HepG2 (cell line): ENCODE measurements at regions not wholly inside any gene's neighbourhood (a gene's known extent, or its start where the extent isn't known, plus 50 kb on each side); places are given as distances from the start of the nearest gene placed in this dataset.

Source experiments
- ATAC-seq: fragments of 200-7000 bp; cut with Tn5 transposase; 3 replicates; pipeline ENCODE4 v1.9.1; 2020; ENCODE audit warnings: mild to moderate bottlenecking, moderate library complexity
- BruUV-seq: library from RNA; stranded (reverse); fragments of 400-500 nt; replicated peaks from 2 replicates; lab custom pipeline; 2021; lab: Mats Ljungman, UMichigan
- CTCF ChIA-PET: fragments of 300-600 bp; formaldehyde crosslinking; extraction: SDS; loops from one replicate; lab custom pipeline; 2021; ENCODE audit warnings: low total read pairs, inconsistent platforms, low intra/inter-chr PET ratio; lab: Yijun Ruan, JAX
- POLR2A ChIA-PET: fragments of 350-600 bp; sonication (Branson Sonifier 250); formaldehyde crosslinking; loops from one replicate; lab custom pipeline; 2020; ENCODE audit warnings: antibody characterized with exemption, inconsistent platforms; lab: Yijun Ruan, JAX
- DNase-seq: peaks from one replicate; pipeline ENCODE4 v3.0.0-alpha.2; 2015; ENCODE audit warnings: low spot score
- FAIRE-seq: peaks from 3 replicates; lab custom pipeline; 2011; peaks lifted over from hg19 to GRCh38; lab: Jason Lieb, UNC
- H2AFZ ChIP-seq: one replicate; pipeline ENCODE4 v1.6.1; 2011; ENCODE audit warnings: low read length, inconsistent platforms
- H3K27ac ChIP-seq: fragments of 300-600 bp; 3 replicates; pipeline ENCODE4 v1.8.0; 2011; ENCODE audit warnings: mixed run types, mild to moderate bottlenecking, mixed read lengths, low read length, inconsistent platforms; ENCODE audit not compliant: insufficient read depth; ENCODE audit errors: extremely low read length
- H3K27me3 ChIP-seq, 2 experiments: fragments of 200-600 bp in 1 of 2; 2 replicates in 1 of 2; 3 replicates in 1 of 2; pipeline versions ENCODE4 v1.6.0 to v1.8.0; 2011; ENCODE audit warnings: low read length in 2 of 2, mild to moderate bottlenecking in 2 of 2, moderate library complexity in 2 of 2, inconsistent platforms in 1 of 2; ENCODE audit not compliant: insufficient read depth in 2 of 2, control insufficient read depth in 1 of 2
- H3K36me3 ChIP-seq, 2 experiments: fragments of 200-600 bp in 1 of 2; replicated peaks in 1 of 2; 2 replicates in 1 of 2; 3 replicates in 1 of 2; pipeline versions ENCODE4 v1.5.1 to v1.8.0; 2011; ENCODE audit warnings: low read length in 2 of 2, inconsistent platforms in 1 of 2; ENCODE audit not compliant: insufficient read depth in 2 of 2, control insufficient read depth in 1 of 2
- H3K4me1 ChIP-seq: 2 replicates; pipeline ENCODE4 v1.5.1; 2012; ENCODE audit warnings: low read length, inconsistent platforms; ENCODE audit not compliant: insufficient read depth
- H3K4me2 ChIP-seq: 2 replicates; pipeline ENCODE4 v1.6.0; 2011; ENCODE audit warnings: low read depth, low read length, inconsistent platforms
- H3K4me3 ChIP-seq, 3 experiments: fragments of 200-600 bp in 1 of 3; sonication (generic), shearing (Covaris generic) in 1 of 3; replicated peaks in 1 of 3; 2 replicates each; pipeline ENCODE4 v1.5.1; 2011 to 2016; ENCODE audit warnings: low read length in 3 of 3, inconsistent platforms in 2 of 3, low read depth in 2 of 3, mild to moderate bottlenecking in 2 of 3, control low read depth in 1 of 3, mixed read lengths in 1 of 3; ENCODE audit not compliant: insufficient read depth in 1 of 3
- H3K79me2 ChIP-seq: one replicate; pipeline ENCODE4 v1.6.1; 2011; ENCODE audit warnings: low read length, inconsistent platforms; ENCODE audit not compliant: insufficient read depth
- H3K9ac ChIP-seq: 2 replicates; pipeline ENCODE4 v1.6.0; 2011; ENCODE audit warnings: mild to moderate bottlenecking, low read depth, low read length, inconsistent platforms; ENCODE audit not compliant: insufficient read depth
- H3K9me3 ChIP-seq: 2 replicates; pipeline ENCODE4 v1.5.1; 2012; ENCODE audit warnings: mild to moderate bottlenecking, low read length
- H4K20me1 ChIP-seq: 2 replicates; pipeline ENCODE4 v1.6.0; 2011; ENCODE audit warnings: inconsistent platforms, mild to moderate bottlenecking, low read length, moderate library complexity; ENCODE audit not compliant: insufficient read depth
- JARID2 ChIP-seq: sonication (generic); formaldehyde crosslinking; IDR thresholded peaks from 2 replicates; pipeline ENCODE4 v1.8.1; 2023; ENCODE audit warnings: missing genetic modification reagents, inconsistent platforms; ENCODE audit not compliant: insufficient replicate concordance
- MLLT10 ChIP-seq: sonication (generic); formaldehyde crosslinking; IDR thresholded peaks from 2 replicates; pipeline ENCODE4 v1.4.0; 2020; ENCODE audit warnings: missing genetic modification reagents
- PITX1 ChIP-seq: sonication (generic); formaldehyde crosslinking; IDR thresholded peaks from 2 replicates; pipeline ENCODE4 v1.5.1; 2020; ENCODE audit warnings: mild to moderate bottlenecking, missing genetic modification reagents
- REPIN1 ChIP-seq: sonication (generic); formaldehyde crosslinking; IDR thresholded peaks from 2 replicates; pipeline ENCODE4 v1.8.0; 2022; ENCODE audit warnings: missing genetic modification reagents, low read depth, mild to moderate bottlenecking, borderline replicate concordance
- STAT5B ChIP-seq: sonication (generic); formaldehyde crosslinking; IDR thresholded peaks from 2 replicates; pipeline ENCODE4 v1.4.0; 2020; ENCODE audit warnings: missing genetic modification reagents
- TGIF2 ChIP-seq: IDR thresholded peaks from 2 replicates; pipeline ENCODE4 v1.6.1; 2016; ENCODE audit warnings: control low read depth, missing compliant biosample characterization
- ZBTB20 ChIP-seq: sonication (generic); formaldehyde crosslinking; IDR thresholded peaks from 2 replicates; pipeline ENCODE4 v1.8.1; 2023; ENCODE audit warnings: missing genetic modification reagents, low read depth, mild to moderate bottlenecking, borderline replicate concordance
- ZEB1 ChIP-seq: IDR thresholded peaks from 2 replicates; pipeline ENCODE4 v1.6.1; 2012; ENCODE audit warnings: mild to moderate bottlenecking, low read depth, inconsistent platforms; ENCODE audit not compliant: insufficient replicate concordance
- ZNF460 ChIP-seq: sonication (generic); formaldehyde crosslinking; IDR thresholded peaks from 2 replicates; pipeline ENCODE4 v1.5.1; 2020; ENCODE audit warnings: missing genetic modification reagents, mild to moderate bottlenecking, borderline replicate concordance
- ZNF703 ChIP-seq: sonication (generic); formaldehyde crosslinking; IDR thresholded peaks from 2 replicates; pipeline ENCODE4 v1.5.1; 2020; ENCODE audit warnings: missing genetic modification reagents, mild to moderate bottlenecking, moderate library complexity, borderline replicate concordance
- ZNF780A ChIP-seq: sonication (generic); formaldehyde crosslinking; IDR thresholded peaks from 2 replicates; pipeline ENCODE4 v1.8.0; 2022; ENCODE audit warnings: mild to moderate bottlenecking, missing genetic modification reagents, moderate library complexity
- WGBS: methylation state at CpG from one replicate; pipeline ENCODE4 v1.1.6; 2017; ENCODE audit warnings: low lambda C conversion rate; 5-methylcytosine and 5-hydroxymethylcytosine counted together
- in situ Hi-C: cut with HindIII; loops from 2 replicates; pipeline ENCODE4 v1.10.0; 2017; ENCODE audit warnings: low pct_unique_long_range_greater_than_20kb; ENCODE audit not compliant: extremely low pct_ligation_motif_present
- intact Hi-C: fragments of 100-400 bp; cut with micrococcal nuclease; formaldehyde crosslinking; loops from one replicate; pipeline ENCODE4 v1.10.0; 2022; ENCODE audit not compliant: unreplicated experiment
- TF ChIP-seq, protein P1 (sequence below): sonication (generic); formaldehyde crosslinking; IDR thresholded peaks from 2 replicates; pipeline ENCODE4 v1.4.0; 2020; ENCODE audit warnings: missing genetic modification reagents
- TF ChIP-seq, protein P2 (sequence below): sonication (generic); formaldehyde crosslinking; IDR thresholded peaks from 2 replicates; pipeline ENCODE4 v1.4.0; 2020; ENCODE audit warnings: missing genetic modification reagents
- TF ChIP-seq, protein P3 (sequence below): sonication (generic); formaldehyde crosslinking; IDR thresholded peaks from 2 replicates; pipeline ENCODE4 v1.8.1; 2022; ENCODE audit warnings: low read depth, mild to moderate bottlenecking, missing genetic modification reagents
- TF ChIP-seq, protein P4 (sequence below): sonication (generic); formaldehyde crosslinking; IDR thresholded peaks from 2 replicates; pipeline ENCODE4 v1.8.1; 2023; ENCODE audit warnings: mild to moderate bottlenecking, missing genetic modification reagents
- TF ChIP-seq, protein P5 (sequence below): sonication (generic); formaldehyde crosslinking; IDR thresholded peaks from 2 replicates; pipeline ENCODE4 v1.5.1; 2020; ENCODE audit warnings: missing genetic modification reagents, mild to moderate bottlenecking, borderline replicate concordance

DNA sequence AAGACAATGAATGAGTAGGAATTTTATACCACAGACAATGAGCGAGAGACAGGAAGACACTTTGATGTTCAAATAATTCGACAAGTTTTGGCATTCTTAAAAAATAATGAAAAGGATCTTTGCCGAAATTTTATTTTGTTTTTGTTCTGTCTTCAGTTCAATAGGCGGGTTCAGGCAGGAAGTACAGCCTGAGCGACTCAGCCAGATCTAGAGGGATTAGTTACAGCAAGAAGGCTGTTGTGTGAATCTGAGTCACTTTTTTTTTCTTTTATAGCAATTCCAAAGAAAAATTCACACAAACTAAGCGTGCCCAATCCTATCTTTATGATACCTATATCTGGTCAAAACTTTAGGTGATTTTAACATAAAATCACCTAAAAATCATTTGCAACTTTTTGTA lies 505.4 kb upstream of the FAM241A start:
- DNase-seq (no peak), FAIRE-seq (no peak), ATAC-seq (no peak)
- Histone ChIP-seq H3K79me2 (no peaks in the 10 kb centered on the region), H3K36me3 (no peaks in the 10 kb centered on the region), H3K4me3 (no peak overlapping the region), H3K27me3 (no peaks in the 10 kb centered on the region), H3K9ac (no peak overlapping the region), H3K4me2 (no peak overlapping the region), H3K4me1 (no peaks in the 10 kb centered on the region), H4K20me1 (no peaks in the 10 kb centered on the region), H3K9me3 (no peaks in the 10 kb centered on the region), H3K27ac (no peak overlapping the region), H2AFZ (no peak overlapping the region)
- ChIA-PET CTCF (no interaction called here), POLR2A (no interaction called here)
- 12% methylated on average over 6 of the region's 6 CpGs for WGBS
- no TSS peak for BruUV-seq
- intact Hi-C loops (loop anchor here (5.0 kb wide), 1 partner anchor 1643 kb away; no protein-coding TSS in a partner anchor), in situ Hi-C loops (loop anchor here (5.0 to 25.0 kb wide), 4 partner anchors 212 to 1628 kb away; no protein-coding TSS in a partner anchor)
- TF ChIP-seq, protein P1, sequence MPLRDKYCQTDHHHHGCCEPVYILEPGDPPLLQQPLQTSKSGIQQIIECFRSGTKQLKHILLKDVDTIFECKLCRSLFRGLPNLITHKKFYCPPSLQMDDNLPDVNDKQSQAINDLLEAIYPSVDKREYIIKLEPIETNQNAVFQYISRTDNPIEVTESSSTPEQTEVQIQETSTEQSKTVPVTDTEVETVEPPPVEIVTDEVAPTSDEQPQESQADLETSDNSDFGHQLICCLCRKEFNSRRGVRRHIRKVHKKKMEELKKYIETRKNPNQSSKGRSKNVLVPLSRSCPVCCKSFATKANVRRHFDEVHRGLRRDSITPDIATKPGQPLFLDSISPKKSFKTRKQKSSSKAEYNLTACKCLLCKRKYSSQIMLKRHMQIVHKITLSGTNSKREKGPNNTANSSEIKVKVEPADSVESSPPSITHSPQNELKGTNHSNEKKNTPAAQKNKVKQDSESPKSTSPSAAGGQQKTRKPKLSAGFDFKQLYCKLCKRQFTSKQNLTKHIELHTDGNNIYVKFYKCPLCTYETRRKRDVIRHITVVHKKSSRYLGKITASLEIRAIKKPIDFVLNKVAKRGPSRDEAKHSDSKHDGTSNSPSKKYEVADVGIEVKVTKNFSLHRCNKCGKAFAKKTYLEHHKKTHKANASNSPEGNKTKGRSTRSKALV (CRISPR knock-in tag) = no peak
- TF ChIP-seq MLLT10 = no peak
- no peak for TF ChIP-seq ZBTB20 (CRISPR knock-in tag)
- TF ChIP-seq, protein P2, sequence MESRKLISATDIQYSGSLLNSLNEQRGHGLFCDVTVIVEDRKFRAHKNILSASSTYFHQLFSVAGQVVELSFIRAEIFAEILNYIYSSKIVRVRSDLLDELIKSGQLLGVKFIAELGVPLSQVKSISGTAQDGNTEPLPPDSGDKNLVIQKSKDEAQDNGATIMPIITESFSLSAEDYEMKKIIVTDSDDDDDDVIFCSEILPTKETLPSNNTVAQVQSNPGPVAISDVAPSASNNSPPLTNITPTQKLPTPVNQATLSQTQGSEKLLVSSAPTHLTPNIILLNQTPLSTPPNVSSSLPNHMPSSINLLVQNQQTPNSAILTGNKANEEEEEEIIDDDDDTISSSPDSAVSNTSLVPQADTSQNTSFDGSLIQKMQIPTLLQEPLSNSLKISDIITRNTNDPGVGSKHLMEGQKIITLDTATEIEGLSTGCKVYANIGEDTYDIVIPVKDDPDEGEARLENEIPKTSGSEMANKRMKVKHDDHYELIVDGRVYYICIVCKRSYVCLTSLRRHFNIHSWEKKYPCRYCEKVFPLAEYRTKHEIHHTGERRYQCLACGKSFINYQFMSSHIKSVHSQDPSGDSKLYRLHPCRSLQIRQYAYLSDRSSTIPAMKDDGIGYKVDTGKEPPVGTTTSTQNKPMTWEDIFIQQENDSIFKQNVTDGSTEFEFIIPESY (CRISPR knock-in tag) = no peak
- TF ChIP-seq, protein P3, sequence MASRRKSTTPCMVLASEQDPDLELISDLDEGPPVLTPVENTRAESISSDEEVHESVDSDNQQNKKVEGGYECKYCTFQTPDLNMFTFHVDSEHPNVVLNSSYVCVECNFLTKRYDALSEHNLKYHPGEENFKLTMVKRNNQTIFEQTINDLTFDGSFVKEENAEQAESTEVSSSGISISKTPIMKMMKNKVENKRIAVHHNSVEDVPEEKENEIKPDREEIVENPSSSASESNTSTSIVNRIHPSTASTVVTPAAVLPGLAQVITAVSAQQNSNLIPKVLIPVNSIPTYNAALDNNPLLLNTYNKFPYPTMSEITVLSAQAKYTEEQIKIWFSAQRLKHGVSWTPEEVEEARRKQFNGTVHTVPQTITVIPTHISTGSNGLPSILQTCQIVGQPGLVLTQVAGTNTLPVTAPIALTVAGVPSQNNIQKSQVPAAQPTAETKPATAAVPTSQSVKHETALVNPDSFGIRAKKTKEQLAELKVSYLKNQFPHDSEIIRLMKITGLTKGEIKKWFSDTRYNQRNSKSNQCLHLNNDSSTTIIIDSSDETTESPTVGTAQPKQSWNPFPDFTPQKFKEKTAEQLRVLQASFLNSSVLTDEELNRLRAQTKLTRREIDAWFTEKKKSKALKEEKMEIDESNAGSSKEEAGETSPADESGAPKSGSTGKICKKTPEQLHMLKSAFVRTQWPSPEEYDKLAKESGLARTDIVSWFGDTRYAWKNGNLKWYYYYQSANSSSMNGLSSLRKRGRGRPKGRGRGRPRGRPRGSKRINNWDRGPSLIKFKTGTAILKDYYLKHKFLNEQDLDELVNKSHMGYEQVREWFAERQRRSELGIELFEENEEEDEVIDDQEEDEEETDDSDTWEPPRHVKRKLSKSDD (CRISPR knock-in tag) = no peak
- TF ChIP-seq ZNF703 (CRISPR knock-in tag) = no peak
- TF ChIP-seq ZNF460 (CRISPR knock-in tag) = no peak
- TF ChIP-seq STAT5B = no peak
- TF ChIP-seq JARID2 (CRISPR knock-in tag) = no peak
- no peak for TF ChIP-seq REPIN1 (CRISPR knock-in tag)
- TF ChIP-seq TGIF2 = no peak
- TF ChIP-seq, protein P4, sequence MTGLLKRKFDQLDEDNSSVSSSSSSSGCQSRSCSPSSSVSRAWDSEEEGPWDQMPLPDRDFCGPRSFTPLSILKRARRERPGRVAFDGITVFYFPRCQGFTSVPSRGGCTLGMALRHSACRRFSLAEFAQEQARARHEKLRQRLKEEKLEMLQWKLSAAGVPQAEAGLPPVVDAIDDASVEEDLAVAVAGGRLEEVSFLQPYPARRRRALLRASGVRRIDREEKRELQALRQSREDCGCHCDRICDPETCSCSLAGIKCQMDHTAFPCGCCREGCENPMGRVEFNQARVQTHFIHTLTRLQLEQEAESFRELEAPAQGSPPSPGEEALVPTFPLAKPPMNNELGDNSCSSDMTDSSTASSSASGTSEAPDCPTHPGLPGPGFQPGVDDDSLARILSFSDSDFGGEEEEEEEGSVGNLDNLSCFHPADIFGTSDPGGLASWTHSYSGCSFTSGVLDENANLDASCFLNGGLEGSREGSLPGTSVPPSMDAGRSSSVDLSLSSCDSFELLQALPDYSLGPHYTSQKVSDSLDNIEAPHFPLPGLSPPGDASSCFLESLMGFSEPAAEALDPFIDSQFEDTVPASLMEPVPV (CRISPR knock-in tag) = no peak
- no peak for TF ChIP-seq ZNF780A (CRISPR knock-in tag)
- no peak for TF ChIP-seq PITX1 (CRISPR knock-in tag)
- TF ChIP-seq ZEB1 = no peak
- TF ChIP-seq, protein P5, sequence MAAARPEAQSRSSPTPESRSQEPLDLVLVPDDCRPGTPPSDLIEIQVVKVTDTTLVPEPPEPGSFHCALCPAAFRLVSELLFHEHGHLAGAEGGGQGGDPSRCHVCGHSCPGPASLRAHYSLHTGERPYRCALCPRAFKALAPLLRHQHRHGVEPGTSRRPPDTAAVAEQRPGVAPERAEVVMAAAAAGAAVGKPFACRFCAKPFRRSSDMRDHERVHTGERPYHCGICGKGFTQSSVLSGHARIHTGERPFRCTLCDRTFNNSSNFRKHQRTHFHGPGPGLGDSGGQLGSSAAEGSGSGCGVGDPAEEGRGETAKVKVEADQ (CRISPR knock-in tag) = no peak
